Stomach (tissue), 8 donors: ENCODE measurements at regions not wholly inside any gene's neighbourhood (a gene's known extent, or its start where the extent isn't known, plus 50 kb on each side); places are given as distances from the start of the nearest gene placed in this dataset.
"Not testable (repeated sequence)": the region's sequence is repeated elsewhere in the genome, so short reads cannot be mapped to it uniquely, and the experiment has no call there.

Experiments
- DNase-seq, 2 donors: peaks; one replicate each; pipeline versions ENCODE4 v3.0.0 to v3.0.0-alpha.2; 2013 to 2019
- H3K27ac ChIP-seq, 5 donors: fragments of 200-600 bp in 4 of 5; sonication (generic) in 4 of 5; one replicate each; pipeline ENCODE4 v1.5.1; 2013 to 2019; ENCODE audit warnings: mild to moderate bottlenecking in 1 of 5, moderate library complexity in 1 of 5
- H3K27me3 ChIP-seq, 3 donors: fragments of 200-600 bp; sonication (generic); one replicate each; pipeline ENCODE4 v1.5.1; 2017 to 2019; ENCODE audit warnings: mixed run types in 1 of 3
- H3K36me3 ChIP-seq, 4 donors: fragments of 200-600 bp; sonication (generic); 1 replicate in 3 of 4; 2 replicates in 1 of 4; pipeline ENCODE4 v1.5.1; 2016 to 2019
- H3K4me1 ChIP-seq, 4 donors: fragments of 200-600 bp; sonication (generic); one replicate each; pipeline ENCODE4 v1.5.1; 2016 to 2019
- H3K4me3 ChIP-seq, 4 donors: fragments of 200-600 bp; sonication (generic) in 3 of 4; one replicate each; pipeline ENCODE4 v1.5.1; 2016 to 2019; ENCODE audit warnings: mild to moderate bottlenecking in 1 of 4
- H3K9me3 ChIP-seq, 4 donors: fragments of 200-600 bp; sonication (generic); one replicate each; pipeline ENCODE4 v1.5.1; 2016 to 2019
- EP300 ChIP-seq: sonication (generic); formaldehyde crosslinking; IDR thresholded peaks from one replicate; pipeline ENCODE4 v1.6.1; 2017; ENCODE audit warnings: antibody characterized with exemption
- POLR2A ChIP-seq, 4 donors: fragments of 450-650 bp; IDR thresholded peaks; one replicate each; pipeline ENCODE4 v1.6.1; 2016; ENCODE audit warnings: antibody characterized with exemption in 4 of 4, control low read depth in 2 of 4, mild to moderate bottlenecking in 1 of 4, moderate library complexity in 1 of 4
- POLR2AphosphoS5 ChIP-seq, 3 donors: sonication (generic); formaldehyde crosslinking; IDR thresholded peaks; one replicate each; pipeline ENCODE4 v1.6.1; 2016; ENCODE audit warnings: antibody characterized with exemption in 3 of 3
- WGBS, 5 donors: extraction: QIAGEN DNeasy Blood & Tissue Kit in 3 of 5; methylation state at CpG; one replicate each; pipeline versions ENCODE4 v1.1.5 to v1.1.7; 2013 to 2018; 5-methylcytosine and 5-hydroxymethylcytosine counted together
- intact Hi-C: fragments of 100-400 bp; cut with DNase I; formaldehyde crosslinking; loops from one replicate; pipeline ENCODE4 v1.15.1; 2023; ENCODE audit warnings: low total_unique reads
- TF ChIP-seq, protein P1 (sequence below), 7 experiments: fragments of 450-650 bp in 4 of 7; fragments of 200-600 bp in 3 of 7; sonication (generic) in 3 of 7; IDR thresholded peaks; one replicate each; pipeline ENCODE4 v1.5.1; 2016 to 2019; ENCODE audit warnings: antibody characterized with exemption in 7 of 7, control low read depth in 2 of 7, mild to moderate bottlenecking in 1 of 7
- donor health status: healthy with polysubstance abuse.
- donor health status: Bipolar disorder and iron deficiency.
- donor health status: healthy.

DNA sequence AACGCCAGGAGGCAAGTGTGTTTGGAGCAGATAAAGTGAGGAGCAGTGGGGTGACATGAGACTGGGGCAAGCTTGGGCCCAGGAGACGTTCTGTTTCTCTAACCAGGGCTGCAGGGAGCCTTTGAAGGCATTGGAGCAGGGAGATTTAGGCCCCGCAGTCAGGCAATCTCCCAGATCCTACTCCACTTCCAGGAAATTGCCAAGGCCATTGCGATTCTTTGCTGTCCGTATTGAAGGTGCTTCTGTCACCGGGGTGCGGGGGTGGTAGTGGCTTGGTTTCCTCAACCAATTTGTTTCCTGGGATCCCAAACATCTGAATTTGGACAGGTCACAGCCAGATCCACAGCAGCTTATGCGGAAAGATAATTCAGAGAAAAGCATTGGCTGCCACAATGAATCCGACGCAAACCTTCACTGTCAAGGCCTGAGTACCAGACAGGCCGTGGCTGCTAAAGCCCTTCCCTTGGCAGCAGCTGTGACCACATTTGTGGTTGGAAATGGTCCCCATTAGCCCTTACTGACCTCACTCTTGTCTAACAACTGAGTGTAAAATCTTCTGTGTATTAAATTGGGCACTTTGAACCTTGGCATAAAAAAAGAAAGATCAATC, 385.6 kb downstream of the PTPRU start:
- H3K4me3 ChIP-seq: no peak overlapping the region
- no peak for DNase-seq
- H3K36me3 ChIP-seq: no peaks in the 10 kb centered on the region
- 77 to 79% (median 77%) methylated on average over 11 of the region's 11 CpGs for WGBS, 5 donors
- peaks cover 0 to 37% (median 3%) of the 10 kb centered on the region in 3 donors for H3K27me3 ChIP-seq
- H3K27ac ChIP-seq: no peak overlapping the region
- H3K9me3 ChIP-seq: no peaks in the 10 kb centered on the region
- intact Hi-C loops: no loop called here
- H3K4me1 ChIP-seq: no peaks in the 10 kb centered on the region
- TF ChIP-seq EP300 (no peak), POLR2AphosphoS5 (IDR thresholded peaks at IDR 0.05) (no peak), POLR2A (IDR thresholded peaks at IDR 0.05) (no peak)
- TF ChIP-seq, protein P1, sequence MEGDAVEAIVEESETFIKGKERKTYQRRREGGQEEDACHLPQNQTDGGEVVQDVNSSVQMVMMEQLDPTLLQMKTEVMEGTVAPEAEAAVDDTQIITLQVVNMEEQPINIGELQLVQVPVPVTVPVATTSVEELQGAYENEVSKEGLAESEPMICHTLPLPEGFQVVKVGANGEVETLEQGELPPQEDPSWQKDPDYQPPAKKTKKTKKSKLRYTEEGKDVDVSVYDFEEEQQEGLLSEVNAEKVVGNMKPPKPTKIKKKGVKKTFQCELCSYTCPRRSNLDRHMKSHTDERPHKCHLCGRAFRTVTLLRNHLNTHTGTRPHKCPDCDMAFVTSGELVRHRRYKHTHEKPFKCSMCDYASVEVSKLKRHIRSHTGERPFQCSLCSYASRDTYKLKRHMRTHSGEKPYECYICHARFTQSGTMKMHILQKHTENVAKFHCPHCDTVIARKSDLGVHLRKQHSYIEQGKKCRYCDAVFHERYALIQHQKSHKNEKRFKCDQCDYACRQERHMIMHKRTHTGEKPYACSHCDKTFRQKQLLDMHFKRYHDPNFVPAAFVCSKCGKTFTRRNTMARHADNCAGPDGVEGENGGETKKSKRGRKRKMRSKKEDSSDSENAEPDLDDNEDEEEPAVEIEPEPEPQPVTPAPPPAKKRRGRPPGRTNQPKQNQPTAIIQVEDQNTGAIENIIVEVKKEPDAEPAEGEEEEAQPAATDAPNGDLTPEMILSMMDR (IDR thresholded peaks at IDR 0.05): no peak

DNA sequence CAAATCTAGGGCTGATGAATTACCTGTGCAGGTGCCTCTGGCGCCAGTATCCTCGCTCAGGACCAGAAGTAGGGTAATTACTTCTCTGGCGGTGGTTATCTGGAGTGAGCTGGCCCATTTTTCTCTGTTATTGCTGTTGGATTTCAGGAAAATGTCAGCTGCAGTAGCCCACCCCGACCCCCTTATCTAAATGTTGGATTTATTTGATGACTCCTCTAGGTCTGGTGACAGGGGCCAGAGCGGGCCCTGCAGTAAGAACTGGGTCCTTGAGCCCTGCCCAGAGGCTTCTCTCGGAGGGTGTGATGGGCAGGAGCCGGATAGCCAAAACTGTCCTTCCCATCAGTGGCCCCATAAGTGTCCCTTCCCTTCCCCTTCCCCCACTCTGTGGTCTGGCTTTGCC, 384.3 kb downstream of the PTPRU start:
- TF ChIP-seq POLR2A (IDR thresholded peaks at IDR 0.05) (no peak), EP300 (no peak), POLR2AphosphoS5 (IDR thresholded peaks at IDR 0.05) (no peak)
- TF ChIP-seq, protein P1 (IDR thresholded peaks at IDR 0.05): no peak
- WGBS, 5 donors: 58 to 80% (median 64%) methylated on average over 7 of the region's 7 CpGs
- H3K27ac ChIP-seq: no peak overlapping the region

DNA sequence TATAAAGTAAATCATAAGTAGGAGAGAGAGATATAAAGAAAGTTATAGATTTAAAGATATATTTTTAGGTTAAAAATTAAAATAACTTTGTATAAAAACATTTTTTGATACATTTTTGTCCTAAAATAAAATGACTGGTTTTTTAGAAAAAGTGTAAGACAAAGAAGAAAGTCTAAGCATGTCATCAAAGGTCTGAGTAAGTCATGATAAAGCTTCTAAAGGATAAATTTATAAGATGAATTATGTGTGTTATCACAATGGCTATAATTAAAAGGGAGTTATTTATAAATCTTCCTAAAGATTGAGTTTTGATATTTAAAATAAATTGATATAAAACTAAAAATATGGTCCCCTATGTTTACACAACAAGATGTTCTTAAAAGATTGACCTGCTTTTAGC, 370.9 kb downstream of the PTPRU start:
- TF ChIP-seq, protein P1 (IDR thresholded peaks at IDR 0.05): no peak
- TF ChIP-seq POLR2AphosphoS5 (IDR thresholded peaks at IDR 0.05) (no peak), EP300 (no peak), POLR2A (IDR thresholded peaks at IDR 0.05) (no peak)
- intact Hi-C loops: no loop called here

More for the DNA sequence above, 384.3 kb downstream of the PTPRU start:
- intact Hi-C loops: no loop called here
- no peak for DNase-seq
- peaks cover 0 to 33% (median 3%) of the 10 kb centered on the region in 3 donors for H3K27me3 ChIP-seq
- H3K4me1 ChIP-seq: no peaks in the 10 kb centered on the region
- H3K9me3 ChIP-seq: no peaks in the 10 kb centered on the region
- no peaks in the 10 kb centered on the region for H3K36me3 ChIP-seq
- no peak overlapping the region for H3K4me3 ChIP-seq

DNA sequence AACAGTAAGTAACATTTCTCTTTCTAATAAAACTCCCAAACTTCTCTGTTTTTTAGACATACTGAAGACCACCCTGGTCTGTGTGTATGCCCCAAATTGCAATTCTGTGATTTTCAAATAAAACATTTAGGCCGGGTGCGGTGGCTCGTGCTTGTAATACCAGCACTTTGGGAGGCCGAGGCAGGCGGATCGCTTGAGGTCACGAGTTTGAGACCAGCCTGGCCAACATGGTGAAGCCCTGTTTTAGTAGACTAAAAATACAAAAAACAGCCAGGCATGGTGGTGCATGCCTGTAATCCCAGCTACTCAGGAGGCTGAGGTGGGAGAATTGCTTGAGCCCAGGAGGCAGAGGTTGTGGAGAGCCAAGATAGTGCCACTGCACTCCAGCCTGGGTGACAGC, 368.5 kb downstream of the PTPRU start:
- intact Hi-C loops: not testable (repeated sequence)
- 90 to 95% (median 93%) methylated on average over 7 of the region's 7 CpGs for WGBS, 5 donors

More for the DNA sequence above, 370.9 kb downstream of the PTPRU start:
- Histone ChIP-seq H3K27ac (no peak overlapping the region), H3K27me3 (peaks cover 0 to under 1% (median 0%) of the 10 kb centered on the region in 3 donors), H3K4me3 (no peak overlapping the region), H3K4me1 (no peaks in the 10 kb centered on the region), H3K9me3 (peaks cover 0 to 5% (median 0%) of the 10 kb centered on the region in 4 donors), H3K36me3 (no peaks in the 10 kb centered on the region)
- DNase-seq: no peak

DNA sequence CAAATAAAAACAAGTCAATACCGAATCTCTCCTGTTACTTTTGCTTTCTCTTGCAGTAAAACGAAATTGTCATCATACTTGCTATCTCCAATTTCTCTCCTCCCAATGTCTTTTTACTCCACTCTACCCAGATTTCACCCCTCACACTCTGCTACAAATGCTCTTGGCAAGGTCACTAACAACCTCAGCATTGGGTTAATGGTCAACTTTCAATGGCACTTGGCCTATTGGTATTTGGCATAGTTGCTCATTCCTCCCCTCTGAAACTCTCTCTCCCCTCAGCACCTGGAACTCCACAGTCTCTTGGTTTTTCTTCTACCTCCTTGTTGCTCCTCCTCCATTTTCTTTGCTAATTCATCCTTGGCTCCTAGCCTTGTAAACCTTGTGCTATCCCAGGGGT, 367.3 kb downstream of the PTPRU start:
- intact Hi-C loops: no loop called here
- Histone ChIP-seq H3K36me3 (no peaks in the 10 kb centered on the region), H3K9me3 (peaks cover 0 to 5% (median 0%) of the 10 kb centered on the region in 4 donors), H3K4me1 (no peaks in the 10 kb centered on the region), H3K27me3 (peaks cover 0 to 21% (median 0%) of the 10 kb centered on the region in 3 donors), H3K27ac (no peak overlapping the region), H3K4me3 (no peak overlapping the region)
- TF ChIP-seq, protein P1 (IDR thresholded peaks at IDR 0.05): no peak
- TF ChIP-seq POLR2AphosphoS5 (IDR thresholded peaks at IDR 0.05) (no peak), POLR2A (IDR thresholded peaks at IDR 0.05) (no peak), EP300 (no peak)
- 69 to 80% (median 75%) methylated on average over 2 of the region's 2 CpGs for WGBS, 5 donors
- DNase-seq: no peak

More for the DNA sequence above, 368.5 kb downstream of the PTPRU start:
- not testable (repeated sequence) for H3K4me1 ChIP-seq, H3K4me3 ChIP-seq, DNase-seq, H3K9me3 ChIP-seq, H3K27ac ChIP-seq, H3K36me3 ChIP-seq
- peaks cover 0 to 12% (median 0%) of the 10 kb centered on the region in 3 donors for H3K27me3 ChIP-seq
